ENCODE measurements at regions not wholly inside any gene's neighbourhood (a gene's known extent, or its start where the extent isn't known, plus 50 kb on each side); places are given as distances from the start of the nearest gene placed in this dataset.

GRCh38 chr13:78334059-78334458, 269.3 kb downstream of the POU4F1 start:
- Mint-ChIP-seq H3K9me3 (no peaks in the 10 kb centered on the region), H3K27me3 (no peaks in the 10 kb centered on the region), H3K36me3 (ENCODE audit: low read depth) (no peaks in the 10 kb centered on the region), H3K27ac (no peak overlapping the region), H3K4me1 (ENCODE audit: low read depth) (no peaks in the 10 kb centered on the region), H3K4me3 (no peak overlapping the region)
- DNase-seq, result no peak

- Mint-ChIP-seq H3K27me3 (no peaks in the 10 kb centered on the region), H3K27ac (no peak overlapping the region), H3K4me3 (no peak overlapping the region), H3K36me3 (ENCODE audit: low read depth) (no peaks in the 10 kb centered on the region), H3K9me3 (no peaks in the 10 kb centered on the region), H3K4me1 (ENCODE audit: low read depth) (no peaks in the 10 kb centered on the region)
- no peak for DNase-seq
These were observed 276.7 kb downstream of the POU4F1 start for GRCh38 chr13:78326633-78327032.

GRCh38 chr13:78325585-78325984, 277.8 kb downstream of the POU4F1 start:
- DNase-seq, result no peak
- Mint-ChIP-seq H3K27ac (no peak overlapping the region), H3K36me3 (ENCODE audit: low read depth) (no peaks in the 10 kb centered on the region), H3K9me3 (no peaks in the 10 kb centered on the region), H3K4me1 (ENCODE audit: low read depth) (no peaks in the 10 kb centered on the region), H3K4me3 (no peak overlapping the region), H3K27me3 (no peaks in the 10 kb centered on the region)

- Mint-ChIP-seq H3K27ac (no peak overlapping the region), H3K9me3 (no peaks in the 10 kb centered on the region), H3K4me3 (no peak overlapping the region), H3K4me1 (ENCODE audit: low read depth) (no peaks in the 10 kb centered on the region), H3K36me3 (ENCODE audit: low read depth) (no peaks in the 10 kb centered on the region), H3K27me3 (no peaks in the 10 kb centered on the region)
- no peak for DNase-seq
These were observed 279.5 kb downstream of the POU4F1 start for GRCh38 chr13:78323848-78324247.

GRCh38 chr13:78323040-78323439, 280.3 kb downstream of the POU4F1 start:
- no peak overlapping the region for H3K4me3 Mint-ChIP-seq
- H3K27me3 Mint-ChIP-seq, result no peaks in the 10 kb centered on the region
- H3K4me1 Mint-ChIP-seq (ENCODE audit: low read depth), result no peaks in the 10 kb centered on the region
- H3K9me3 Mint-ChIP-seq, result no peaks in the 10 kb centered on the region
- H3K27ac Mint-ChIP-seq, result no peak overlapping the region
- no peaks in the 10 kb centered on the region for H3K36me3 Mint-ChIP-seq (ENCODE audit: low read depth)
- no peak for DNase-seq

DNA sequence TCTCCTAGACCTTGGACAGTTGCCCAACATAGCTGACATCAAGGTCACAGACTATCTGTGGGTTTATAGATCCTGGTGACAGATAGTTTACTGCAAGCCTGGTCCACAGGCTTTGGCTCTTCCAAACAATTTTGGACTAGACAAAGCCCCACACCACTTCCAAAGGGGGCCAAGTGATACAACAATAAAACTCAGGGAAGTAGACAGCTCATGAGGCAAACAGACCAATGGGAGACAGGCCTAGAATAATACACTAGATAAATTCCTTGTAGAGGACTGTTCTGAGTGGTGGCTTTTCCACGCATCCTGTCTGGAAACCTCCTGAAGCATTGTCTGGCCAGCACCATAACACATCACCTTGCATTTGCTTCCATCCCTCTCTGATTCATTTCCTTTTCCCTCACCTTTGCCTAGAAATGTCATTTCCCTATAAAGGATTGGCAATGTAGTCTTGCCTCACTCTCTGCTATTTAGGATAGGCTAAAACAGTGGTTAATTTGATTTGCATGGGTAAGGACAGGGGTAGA, 284.2 kb downstream of the POU4F1 start:
- no peak overlapping the region for H3K4me3 Mint-ChIP-seq

GRCh38 chr13:78317030-78317429, 286.3 kb downstream of the POU4F1 start:
- Mint-ChIP-seq H3K27ac (no peak overlapping the region), H3K27me3 (no peaks in the 10 kb centered on the region), H3K36me3 (ENCODE audit: low read depth) (no peaks in the 10 kb centered on the region), H3K9me3 (no peaks in the 10 kb centered on the region), H3K4me1 (ENCODE audit: low read depth) (no peaks in the 10 kb centered on the region), H3K4me3 (no peak overlapping the region)
- DNase-seq, result no peak

More for the DNA sequence above, 284.2 kb downstream of the POU4F1 start:
- no peaks in the 10 kb centered on the region for H3K9me3 Mint-ChIP-seq
- no peaks in the 10 kb centered on the region for H3K4me1 Mint-ChIP-seq (ENCODE audit: low read depth)
- no peaks in the 10 kb centered on the region for H3K36me3 Mint-ChIP-seq (ENCODE audit: low read depth)
- no peak for DNase-seq
- no peaks in the 10 kb centered on the region for H3K27me3 Mint-ChIP-seq
- H3K27ac Mint-ChIP-seq, result no peak overlapping the region

DNA sequence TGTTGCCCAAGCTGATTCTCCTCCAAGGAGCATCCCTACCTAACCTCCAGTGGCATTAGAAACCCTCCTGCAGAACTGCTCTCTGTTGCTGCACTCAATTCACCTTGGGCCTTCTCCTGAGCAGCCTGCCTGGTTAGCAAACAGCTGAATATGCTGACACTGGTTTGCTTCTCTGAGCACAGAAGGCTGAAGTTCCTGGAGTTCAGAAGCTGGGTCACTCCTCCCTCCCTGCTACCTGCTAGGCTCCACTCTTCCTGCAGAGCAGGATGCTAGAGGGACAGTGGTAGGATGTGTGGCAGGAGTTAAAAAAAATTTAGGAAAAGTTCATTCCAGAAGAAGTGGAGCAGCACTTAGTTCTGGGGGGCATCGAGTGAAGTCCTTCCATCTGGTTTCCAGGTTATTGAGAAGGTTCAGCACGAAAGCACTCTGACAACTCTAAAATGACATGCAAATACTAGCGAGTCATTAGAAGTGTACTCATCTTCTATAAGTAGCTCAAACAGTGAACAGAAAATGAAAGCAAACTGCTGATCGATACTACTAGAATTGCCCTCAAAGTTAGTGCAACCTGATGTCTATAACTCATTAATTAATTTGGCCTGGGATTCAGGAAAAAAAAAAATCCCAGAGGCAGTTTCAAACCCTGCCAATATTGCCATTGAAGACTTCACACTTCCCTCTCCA, 293.7 kb downstream of the POU4F1 start:
- no peak overlapping the region for H3K27ac Mint-ChIP-seq
- H3K36me3 Mint-ChIP-seq (ENCODE audit: low read depth), result no peaks in the 10 kb centered on the region
- DNase-seq, result no peak
- no peaks in the 10 kb centered on the region for H3K4me1 Mint-ChIP-seq (ENCODE audit: low read depth)
- H3K9me3 Mint-ChIP-seq, result no peaks in the 10 kb centered on the region
- no peak overlapping the region for H3K4me3 Mint-ChIP-seq
- no peaks in the 10 kb centered on the region for H3K27me3 Mint-ChIP-seq

- Mint-ChIP-seq H3K27ac (no peak overlapping the region), H3K27me3 (no peaks in the 10 kb centered on the region), H3K36me3 (ENCODE audit: low read depth) (no peaks in the 10 kb centered on the region), H3K4me3 (no peak overlapping the region), H3K9me3 (no peaks in the 10 kb centered on the region), H3K4me1 (ENCODE audit: low read depth) (no peaks in the 10 kb centered on the region)
- no peak for DNase-seq
These were observed 296.7 kb downstream of the POU4F1 start for GRCh38 chr13:78306519-78307206.

DNA sequence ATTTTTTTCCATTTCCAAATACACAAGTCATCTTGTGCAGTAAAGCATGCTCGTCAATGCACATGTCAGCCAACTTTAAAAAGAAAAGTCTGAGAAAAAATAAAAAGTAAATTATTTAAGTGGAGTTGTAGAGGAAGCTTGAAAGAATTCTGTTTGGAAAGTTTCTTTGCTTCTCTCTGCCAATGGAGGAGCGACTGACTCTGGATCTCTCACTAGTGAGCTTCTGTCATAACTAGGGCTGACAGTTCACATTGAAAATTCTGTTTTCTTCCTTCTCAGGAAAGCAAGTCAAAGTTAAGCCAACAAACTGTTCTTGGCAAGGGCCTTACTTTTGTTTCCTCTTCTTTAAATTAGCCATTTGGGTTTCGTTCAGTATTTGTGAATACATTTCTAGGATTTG, 298.2 kb downstream of the POU4F1 start:
- no peaks in the 10 kb centered on the region for H3K36me3 Mint-ChIP-seq (ENCODE audit: low read depth)
- no peak overlapping the region for H3K27ac Mint-ChIP-seq
- H3K27me3 Mint-ChIP-seq, result no peaks in the 10 kb centered on the region
- H3K9me3 Mint-ChIP-seq, result no peaks in the 10 kb centered on the region
- H3K4me3 Mint-ChIP-seq, result no peak overlapping the region
- no peak for DNase-seq
- H3K4me1 Mint-ChIP-seq (ENCODE audit: low read depth), result no peaks in the 10 kb centered on the region

DNA sequence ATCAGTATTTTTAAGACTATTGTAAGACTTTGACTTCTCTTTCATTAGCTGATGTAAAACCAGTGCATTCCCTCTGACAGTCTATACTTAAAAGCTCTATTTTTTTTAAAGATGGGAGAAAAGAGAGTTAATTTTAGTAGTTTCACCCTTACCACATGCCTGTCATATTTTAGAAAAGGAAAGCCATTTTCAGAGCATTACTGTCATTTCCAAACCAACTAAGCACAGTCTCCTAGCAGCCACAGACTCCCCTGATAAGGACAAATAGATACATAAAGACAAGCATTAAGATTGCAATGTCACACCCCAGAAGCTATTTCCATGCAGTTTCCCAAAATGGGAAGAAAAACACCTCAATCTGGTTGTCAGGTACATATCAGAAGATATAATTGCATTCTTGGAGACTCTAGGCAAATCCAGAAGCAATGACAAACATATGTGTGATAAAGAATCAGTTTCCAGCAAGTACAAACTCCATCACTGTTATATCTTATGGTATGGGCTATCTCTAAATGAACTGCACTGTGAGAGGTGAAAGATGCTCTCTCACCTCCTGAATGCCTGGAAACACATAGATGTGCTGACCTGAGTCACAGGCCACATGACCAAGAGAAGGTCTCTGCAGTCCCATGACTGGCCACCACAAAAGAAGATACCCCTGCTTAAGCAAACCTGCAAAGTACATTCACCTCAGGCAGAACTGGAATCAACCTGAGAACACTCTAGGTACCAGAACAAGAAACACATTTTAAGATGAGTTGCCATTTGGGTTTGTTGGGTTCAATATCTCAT, 303.3 kb downstream of the POU4F1 start:
- no peak for DNase-seq
- H3K4me1 Mint-ChIP-seq (ENCODE audit: low read depth), result no peaks in the 10 kb centered on the region
- H3K4me3 Mint-ChIP-seq, result no peak overlapping the region
- no peak overlapping the region for H3K27ac Mint-ChIP-seq
- no peaks in the 10 kb centered on the region for H3K9me3 Mint-ChIP-seq
- H3K36me3 Mint-ChIP-seq (ENCODE audit: low read depth), result no peaks in the 10 kb centered on the region
- peaks cover 4% of the 10 kb centered on the region for H3K27me3 Mint-ChIP-seq

GRCh38 chr13:78298657-78299056, 304.7 kb downstream of the POU4F1 start:
- no peaks in the 10 kb centered on the region for H3K36me3 Mint-ChIP-seq (ENCODE audit: low read depth)
- no peak overlapping the region for H3K4me3 Mint-ChIP-seq
- H3K9me3 Mint-ChIP-seq, result no peaks in the 10 kb centered on the region
- no peak for DNase-seq
- no peak overlapping the region for H3K27ac Mint-ChIP-seq
- no peaks in the 10 kb centered on the region for H3K4me1 Mint-ChIP-seq (ENCODE audit: low read depth)
- peaks cover 4% of the 10 kb centered on the region for H3K27me3 Mint-ChIP-seq

GRCh38 chr13:78286748-78287147, 316.6 kb downstream of the POU4F1 start:
- no peaks in the 10 kb centered on the region for H3K36me3 Mint-ChIP-seq (ENCODE audit: low read depth)
- no peaks in the 10 kb centered on the region for H3K27me3 Mint-ChIP-seq
- H3K9me3 Mint-ChIP-seq, result peaks cover 10% of the 10 kb centered on the region
- H3K27ac Mint-ChIP-seq, result no peak overlapping the region
- H3K4me1 Mint-ChIP-seq (ENCODE audit: low read depth), result no peaks in the 10 kb centered on the region
- no peak for DNase-seq
- no peak overlapping the region for H3K4me3 Mint-ChIP-seq

DNA sequence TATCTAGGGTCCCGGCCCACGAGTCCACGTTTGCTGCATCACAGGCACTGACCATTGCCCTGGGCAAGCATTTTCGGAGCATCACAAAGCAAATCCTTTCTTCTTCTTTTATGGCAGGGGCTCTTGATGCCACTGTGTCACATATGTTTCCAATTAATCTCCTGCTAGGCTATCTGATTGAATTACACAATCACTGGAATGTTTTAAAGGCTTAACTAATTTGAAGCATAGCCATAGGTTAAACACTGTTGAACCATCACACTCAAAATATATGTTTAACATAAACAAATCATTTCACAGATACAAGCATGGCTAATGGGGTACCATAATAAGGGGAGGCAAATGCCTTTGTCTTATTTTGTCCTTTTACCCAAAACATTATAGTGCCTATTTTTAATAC, 338.3 kb downstream of the POU4F1 start:
- Mint-ChIP-seq H3K36me3 (ENCODE audit: low read depth) (no peaks in the 10 kb centered on the region), H3K4me3 (no peak overlapping the region), H3K27ac (no peak overlapping the region), H3K9me3 (peaks cover 7% of the 10 kb centered on the region), H3K27me3 (no peaks in the 10 kb centered on the region), H3K4me1 (ENCODE audit: low read depth) (no peaks in the 10 kb centered on the region)
- DNase-seq, result no peak

GRCh38 chr13:78258304-78258703, 339.7 kb upstream of the EDNRB start:
- Mint-ChIP-seq H3K27me3 (no peaks in the 10 kb centered on the region), H3K4me3 (no peak overlapping the region), H3K9me3 (peaks cover 7% of the 10 kb centered on the region), H3K27ac (no peak overlapping the region), H3K36me3 (ENCODE audit: low read depth) (no peaks in the 10 kb centered on the region), H3K4me1 (ENCODE audit: low read depth) (no peaks in the 10 kb centered on the region)
- no peak for DNase-seq

All from activated T-cell treated with anti-CD3 and anti-CD28 coated beads, Interleukin-2, amount 50 U/mL, for 24 hours (primary cell).